Smooth muscle cell (in vitro differentiated cells): ENCODE measurements at regions not wholly inside any gene's neighbourhood (a gene's known extent, or its start where the extent isn't known, plus 50 kb on each side); places are given as distances from the start of the nearest gene placed in this dataset.

Source experiments
- DNase-seq: peaks from one replicate; lab custom pipeline; 2025; ENCODE audit not compliant: unreplicated experiment; lab: John Stamatoyannopoulos, UW
- H2AFZ ChIP-seq: fragments of 200-600 bp; sonication (generic); 2 replicates; pipeline ENCODE4 v1.6.0; 2016; ENCODE audit warnings: antibody characterized with exemption, low read depth, mild to moderate bottlenecking
- H3F3A ChIP-seq: fragments of 200-600 bp; sonication (generic); 2 replicates; pipeline ENCODE4 v1.6.0; 2017; ENCODE audit warnings: antibody characterized with exemption, low read depth
- H3K27ac ChIP-seq: fragments of 200-600 bp; sonication (generic); 2 replicates; pipeline ENCODE4 v1.5.1; 2016; ENCODE audit warnings: low read depth, mild to moderate bottlenecking
- H3K27me3 ChIP-seq: fragments of 200-600 bp; sonication (generic); 2 replicates; pipeline ENCODE4 v1.6.1; 2016; ENCODE audit warnings: low read depth, mild to moderate bottlenecking
- H3K36me3 ChIP-seq: fragments of 200-600 bp; sonication (generic); 2 replicates; pipeline ENCODE4 v1.5.1; 2016; ENCODE audit warnings: low read depth
- H3K4me1 ChIP-seq: fragments of 200-600 bp; sonication (generic); 2 replicates; pipeline ENCODE4 v1.5.1; 2016; ENCODE audit warnings: low read depth
- H3K4me2 ChIP-seq: fragments of 200-600 bp; sonication (generic); 2 replicates; pipeline ENCODE4 v1.6.0; 2016; ENCODE audit warnings: mild to moderate bottlenecking
- H3K4me3 ChIP-seq: fragments of 200-600 bp; sonication (generic); 2 replicates; pipeline ENCODE4 v1.5.1; 2016; ENCODE audit warnings: mild to moderate bottlenecking
- H3K79me2 ChIP-seq: fragments of 200-600 bp; sonication (generic); 2 replicates; pipeline ENCODE4 v1.6.0; 2016; ENCODE audit warnings: low read depth, mild to moderate bottlenecking
- H3K9ac ChIP-seq: fragments of 200-600 bp; sonication (generic); 2 replicates; pipeline ENCODE4 v1.6.0; 2016; ENCODE audit warnings: low read depth
- H3K9me3 ChIP-seq: fragments of 200-600 bp; sonication (generic); replicated peaks from 2 replicates; pipeline ENCODE4 v1.5.1; 2016; ENCODE audit warnings: low read depth
- H4K20me1 ChIP-seq: fragments of 200-600 bp; sonication (generic); 2 replicates; pipeline ENCODE4 v1.6.0; 2016; ENCODE audit warnings: low read depth
- WGBS: methylation state at CpG from one replicate; pipeline ENCODE4 v1.1.7; 2016; ENCODE audit warnings: low lambda C conversion rate; 5-methylcytosine and 5-hydroxymethylcytosine counted together
- TF ChIP-seq, protein P1 (sequence below): fragments of 200-600 bp; sonication (generic); IDR thresholded peaks from 2 replicates; pipeline ENCODE4 v1.5.1; 2017; ENCODE audit warnings: borderline replicate concordance, mild to moderate bottlenecking, antibody characterized with exemption; ENCODE audit not compliant: insufficient read depth, poor library complexity, severe bottlenecking

DNA sequence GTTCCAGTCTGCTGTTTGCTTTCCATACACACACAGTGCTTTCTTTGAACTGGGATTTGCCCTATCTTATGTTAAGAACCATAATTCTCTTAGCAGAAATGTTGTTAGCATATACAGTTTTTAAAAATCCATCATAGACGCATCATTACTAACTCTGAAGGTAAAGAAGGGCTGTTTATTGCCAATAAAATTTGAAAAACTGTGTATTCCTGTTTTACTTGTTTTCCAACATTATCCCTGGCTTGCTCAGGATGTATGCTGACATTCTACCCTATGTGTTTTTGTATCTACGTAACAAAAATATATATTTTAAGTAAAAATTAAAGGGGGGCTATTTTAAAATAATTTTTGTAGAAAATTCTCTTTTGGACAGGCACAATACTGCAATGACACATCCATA, 857.2 kb downstream of the BRINP3 start:
- Histone ChIP-seq H4K20me1 (no peaks in the 10 kb centered on the region), H3K36me3 (no peaks in the 10 kb centered on the region), H2AFZ (no peak overlapping the region), H3K9ac (no peak overlapping the region), H3K9me3 (no peaks in the 10 kb centered on the region), H3K4me3 (no peak overlapping the region), H3K4me2 (no peak overlapping the region), H3K27ac (no peak overlapping the region), H3K27me3 (no peaks in the 10 kb centered on the region), H3F3A (no peaks in the 10 kb centered on the region), H3K4me1 (no peaks in the 10 kb centered on the region), H3K79me2 (no peaks in the 10 kb centered on the region)
- no peak for DNase-seq
- TF ChIP-seq, protein P1, sequence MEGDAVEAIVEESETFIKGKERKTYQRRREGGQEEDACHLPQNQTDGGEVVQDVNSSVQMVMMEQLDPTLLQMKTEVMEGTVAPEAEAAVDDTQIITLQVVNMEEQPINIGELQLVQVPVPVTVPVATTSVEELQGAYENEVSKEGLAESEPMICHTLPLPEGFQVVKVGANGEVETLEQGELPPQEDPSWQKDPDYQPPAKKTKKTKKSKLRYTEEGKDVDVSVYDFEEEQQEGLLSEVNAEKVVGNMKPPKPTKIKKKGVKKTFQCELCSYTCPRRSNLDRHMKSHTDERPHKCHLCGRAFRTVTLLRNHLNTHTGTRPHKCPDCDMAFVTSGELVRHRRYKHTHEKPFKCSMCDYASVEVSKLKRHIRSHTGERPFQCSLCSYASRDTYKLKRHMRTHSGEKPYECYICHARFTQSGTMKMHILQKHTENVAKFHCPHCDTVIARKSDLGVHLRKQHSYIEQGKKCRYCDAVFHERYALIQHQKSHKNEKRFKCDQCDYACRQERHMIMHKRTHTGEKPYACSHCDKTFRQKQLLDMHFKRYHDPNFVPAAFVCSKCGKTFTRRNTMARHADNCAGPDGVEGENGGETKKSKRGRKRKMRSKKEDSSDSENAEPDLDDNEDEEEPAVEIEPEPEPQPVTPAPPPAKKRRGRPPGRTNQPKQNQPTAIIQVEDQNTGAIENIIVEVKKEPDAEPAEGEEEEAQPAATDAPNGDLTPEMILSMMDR = no peak
- 85% methylated on average over 2 of the region's 2 CpGs for WGBS

DNA sequence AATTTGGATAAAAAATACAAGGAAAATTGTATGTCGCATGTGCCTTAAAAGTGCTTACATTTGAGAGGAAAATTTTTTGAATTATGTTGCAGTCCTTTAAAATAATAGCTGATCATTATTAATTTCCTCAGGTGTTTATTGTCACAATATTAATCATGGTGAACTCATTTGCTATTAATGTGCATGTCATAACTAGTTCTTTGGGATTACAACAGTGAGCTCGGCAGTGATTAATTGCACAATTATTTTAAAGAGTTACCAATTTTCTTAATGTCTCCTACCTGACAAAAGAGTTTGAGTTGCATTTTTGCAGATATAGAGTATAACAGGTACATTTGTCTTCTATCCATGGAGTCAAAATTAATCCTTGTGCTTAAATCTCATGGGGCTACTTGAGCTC, 854.3 kb downstream of the BRINP3 start:
- Histone ChIP-seq H3K79me2 (no peaks in the 10 kb centered on the region), H3K4me3 (no peak overlapping the region), H3K36me3 (no peaks in the 10 kb centered on the region), H3K9ac (no peak overlapping the region), H3K27ac (no peak overlapping the region), H3K4me1 (no peaks in the 10 kb centered on the region), H3K27me3 (no peaks in the 10 kb centered on the region), H3K9me3 (no peaks in the 10 kb centered on the region), H2AFZ (no peak overlapping the region), H3F3A (no peaks in the 10 kb centered on the region), H3K4me2 (no peak overlapping the region), H4K20me1 (no peaks in the 10 kb centered on the region)
- no peak for DNase-seq
- TF ChIP-seq, protein P1 = no peak
- 96% methylated on average over 2 of the region's 2 CpGs for WGBS

DNA sequence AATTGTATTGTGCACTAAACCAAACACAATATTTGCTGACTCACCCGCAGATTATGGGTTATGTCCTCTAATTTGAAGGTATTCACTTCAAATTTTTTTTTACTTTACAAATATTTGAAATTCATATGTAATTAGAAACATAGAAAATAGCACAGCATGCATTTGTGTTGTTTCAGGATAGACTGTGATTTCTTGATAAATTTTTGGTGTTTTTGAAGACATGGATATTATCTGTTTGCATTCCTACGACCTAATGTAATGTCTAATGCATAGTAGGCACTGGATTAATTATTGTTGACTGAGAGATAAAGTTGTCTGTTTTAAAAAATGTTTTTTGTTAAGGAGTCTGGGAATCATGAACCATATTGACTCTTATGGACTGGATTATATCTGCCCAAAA, 850.2 kb downstream of the BRINP3 start:
- no peaks in the 10 kb centered on the region for H4K20me1 ChIP-seq
- H3K9me3 ChIP-seq = no peaks in the 10 kb centered on the region
- WGBS = 84% methylated on average over 2 of the region's 2 CpGs
- H3K27ac ChIP-seq = no peak overlapping the region
- no peak overlapping the region for H3K4me3 ChIP-seq
- H3K4me2 ChIP-seq = no peak overlapping the region
- no peaks in the 10 kb centered on the region for H3F3A ChIP-seq
- DNase-seq = no peak
- H3K9ac ChIP-seq = no peak overlapping the region
- H3K27me3 ChIP-seq = no peaks in the 10 kb centered on the region
- no peaks in the 10 kb centered on the region for H3K4me1 ChIP-seq
- H3K36me3 ChIP-seq = no peaks in the 10 kb centered on the region
- H2AFZ ChIP-seq = no peak overlapping the region
- TF ChIP-seq, protein P1 = no peak
- no peaks in the 10 kb centered on the region for H3K79me2 ChIP-seq

GRCh38 chr1:189628857-189629256, 848.8 kb downstream of the BRINP3 start:
- H3K4me2 ChIP-seq = no peak overlapping the region
- no peaks in the 10 kb centered on the region for H3K36me3 ChIP-seq
- no peak overlapping the region for H2AFZ ChIP-seq
- no peaks in the 10 kb centered on the region for H3K9me3 ChIP-seq
- DNase-seq = no peak
- no peak overlapping the region for H3K27ac ChIP-seq
- H3F3A ChIP-seq = no peaks in the 10 kb centered on the region
- H3K4me1 ChIP-seq = no peaks in the 10 kb centered on the region
- TF ChIP-seq, protein P1 = no peak
- H3K79me2 ChIP-seq = no peaks in the 10 kb centered on the region
- H3K9ac ChIP-seq = no peak overlapping the region
- H3K4me3 ChIP-seq = no peak overlapping the region
- H4K20me1 ChIP-seq = no peaks in the 10 kb centered on the region
- no peaks in the 10 kb centered on the region for H3K27me3 ChIP-seq
- 41% methylated on average over 3 of the region's 3 CpGs for WGBS
